ENCODE measurements at regions not wholly inside any gene's neighbourhood (a gene's known extent, or its start where the extent isn't known, plus 50 kb on each side); places are given as distances from the start of the nearest gene placed in this dataset.

DNA sequence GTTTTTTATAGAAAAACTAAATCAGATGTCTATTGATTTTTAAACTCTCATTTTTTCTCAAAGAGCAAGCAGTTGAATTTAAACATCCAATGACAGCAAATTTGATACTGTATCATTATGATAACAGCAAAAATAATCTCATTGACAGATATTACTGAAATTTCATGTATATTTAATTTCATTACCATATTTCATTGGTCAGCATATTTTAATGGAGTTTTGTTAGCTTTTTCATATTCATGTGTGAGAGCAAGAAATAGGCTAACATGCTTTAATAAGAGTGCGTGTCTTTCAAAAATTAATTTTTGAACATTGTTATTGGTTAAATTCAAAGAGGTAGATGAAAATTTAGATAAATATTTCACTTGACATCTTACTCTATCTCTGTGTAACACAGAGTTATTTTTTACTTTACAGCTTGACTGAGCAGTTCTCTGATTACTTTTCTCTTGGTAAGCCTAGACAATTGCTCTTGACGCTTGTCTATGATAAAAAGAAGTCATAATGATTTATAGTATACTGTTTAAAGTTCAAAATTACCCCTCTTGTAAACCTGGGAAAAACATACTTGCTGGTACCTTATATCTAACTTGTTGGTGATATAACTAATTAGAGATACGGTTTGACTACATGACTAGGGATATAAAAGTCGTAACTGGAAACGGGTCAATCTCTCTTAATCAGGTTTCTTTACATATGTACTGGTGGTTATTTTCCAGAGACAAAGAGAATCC lies 732.3 kb upstream of the NCAM2 start:
- DNase-seq (ENCODE audit: low read depth, low spot score) = no peak
- Histone ChIP-seq H3K9ac (ENCODE audit: insufficient read length, low read depth) (no peak overlapping the region), H3K27me3 (ENCODE audit: insufficient read depth, insufficient read length) (no peaks in the 10 kb centered on the region), H3K36me3 (ENCODE audit: insufficient read depth, insufficient read length, low read length) (no peaks in the 10 kb centered on the region), H3K4me3 (ENCODE audit: insufficient read length, low read depth) (no peak overlapping the region), H3K9me3 (ENCODE audit: insufficient read depth, low read length) (peaks cover 10% of the 10 kb centered on the region; the same call in 1 of the 2 replicates), H3K4me1 (ENCODE audit: insufficient read depth, insufficient read length) (no peaks in the 10 kb centered on the region)
- TF ChIP-seq YY1 (IDR thresholded peaks at IDR 0.05; ENCODE audit: insufficient read depth, insufficient read length) = no peak
- no peak for TF ChIP-seq ZNF274 (IDR thresholded peaks at IDR 0.05; ENCODE audit: low read depth, low read length)
- no peak for TF ChIP-seq SUZ12 (IDR thresholded peaks at IDR 0.05; ENCODE audit: extremely low read depth, insufficient read depth, insufficient read length)

DNA sequence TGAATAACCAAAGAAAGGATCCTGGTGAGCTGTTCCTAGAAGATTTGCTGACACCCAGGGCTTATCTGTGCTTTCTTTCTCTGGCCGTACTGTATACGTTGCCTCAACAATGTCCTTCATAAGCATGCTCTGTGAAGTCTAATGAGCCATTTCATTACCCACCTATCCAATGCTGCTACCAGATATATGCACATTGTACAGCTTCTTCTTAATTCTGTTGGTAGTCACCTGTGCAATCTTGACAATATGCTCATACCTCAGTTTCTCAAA lies 731.8 kb upstream of the NCAM2 start:
- Histone ChIP-seq H3K27me3 (ENCODE audit: insufficient read depth, insufficient read length) (no peaks in the 10 kb centered on the region), H3K9me3 (ENCODE audit: insufficient read depth, low read length) (peaks cover 14% of the 10 kb centered on the region), H3K36me3 (ENCODE audit: insufficient read depth, insufficient read length, low read length) (no peaks in the 10 kb centered on the region), H3K9ac (ENCODE audit: insufficient read length, low read depth) (no peak overlapping the region), H3K4me1 (ENCODE audit: insufficient read depth, insufficient read length) (no peaks in the 10 kb centered on the region), H3K4me3 (ENCODE audit: insufficient read length, low read depth) (no peak overlapping the region)
- DNase-seq (ENCODE audit: low read depth, low spot score) = no peak
- TF ChIP-seq SUZ12 (IDR thresholded peaks at IDR 0.05; ENCODE audit: extremely low read depth, insufficient read depth, insufficient read length) (no peak), YY1 (IDR thresholded peaks at IDR 0.05; ENCODE audit: insufficient read depth, insufficient read length) (no peak), ZNF274 (IDR thresholded peaks at IDR 0.05; ENCODE audit: low read depth, low read length) (no peak)

GRCh38 chr21:20270365-20271055 lies 727.7 kb upstream of the NCAM2 start:
- no peaks in the 10 kb centered on the region for H3K4me1 ChIP-seq (ENCODE audit: insufficient read depth, insufficient read length)
- no peak overlapping the region for H3K4me3 ChIP-seq (ENCODE audit: insufficient read length, low read depth)
- DNase-seq (ENCODE audit: low read depth, low spot score) = no peak
- H3K27me3 ChIP-seq (ENCODE audit: insufficient read depth, insufficient read length) = no peaks in the 10 kb centered on the region
- no peak overlapping the region for H3K9ac ChIP-seq (ENCODE audit: insufficient read length, low read depth)
- H3K36me3 ChIP-seq (ENCODE audit: insufficient read depth, insufficient read length, low read length) = no peaks in the 10 kb centered on the region
- TF ChIP-seq SUZ12 (IDR thresholded peaks at IDR 0.05; ENCODE audit: extremely low read depth, insufficient read depth, insufficient read length) (no peak), YY1 (IDR thresholded peaks at IDR 0.05; ENCODE audit: insufficient read depth, insufficient read length) (no peak), ZNF274 (IDR thresholded peaks at IDR 0.05; ENCODE audit: low read depth, low read length) (no peak)
- H3K9me3 ChIP-seq (ENCODE audit: insufficient read depth, low read length) = peaks cover 42% of the 10 kb centered on the region

DNA sequence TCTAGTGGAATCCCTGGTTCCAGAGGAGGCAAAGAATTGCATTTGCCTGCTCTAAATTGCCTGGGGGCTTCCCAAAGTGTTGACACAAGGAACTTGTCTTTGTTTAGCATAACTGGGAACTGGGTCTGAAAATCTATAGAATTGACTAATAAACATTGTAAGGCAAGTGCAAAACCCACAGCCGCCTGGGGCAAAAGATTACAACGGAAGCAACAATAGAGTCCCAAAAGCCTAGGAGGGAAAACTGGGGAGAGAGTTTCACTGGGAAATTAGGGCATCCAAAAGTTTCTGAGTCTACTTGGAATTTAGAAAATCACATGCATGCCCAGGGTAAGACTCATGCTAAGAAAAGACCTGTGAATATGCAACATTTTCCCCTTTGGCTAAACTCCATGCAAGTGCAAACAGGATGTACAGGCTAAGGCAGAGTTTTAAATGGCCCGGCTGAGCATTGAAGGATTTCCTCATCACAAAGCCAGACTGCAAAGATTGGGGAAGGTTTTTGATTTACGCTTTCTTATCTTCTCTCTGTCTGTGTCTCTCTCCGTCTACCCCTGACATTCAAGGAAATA lies 725.3 kb upstream of the NCAM2 start:
- peak; percentile 57 for DNase-seq (ENCODE audit: low read depth, low spot score)
- Histone ChIP-seq H3K27me3 (ENCODE audit: insufficient read depth, insufficient read length) (no peaks in the 10 kb centered on the region), H3K4me1 (ENCODE audit: insufficient read depth, insufficient read length) (no peaks in the 10 kb centered on the region), H3K36me3 (ENCODE audit: insufficient read depth, insufficient read length, low read length) (no peaks in the 10 kb centered on the region), H3K4me3 (ENCODE audit: insufficient read length, low read depth) (no peak overlapping the region), H3K9ac (ENCODE audit: insufficient read length, low read depth) (no peak overlapping the region), H3K9me3 (ENCODE audit: insufficient read depth, low read length) (peaks cover 42% of the 10 kb centered on the region)
- no peak for TF ChIP-seq SUZ12 (IDR thresholded peaks at IDR 0.05; ENCODE audit: extremely low read depth, insufficient read depth, insufficient read length)
- no peak for TF ChIP-seq ZNF274 (IDR thresholded peaks at IDR 0.05; ENCODE audit: low read depth, low read length)
- TF ChIP-seq YY1 (IDR thresholded peaks at IDR 0.05; ENCODE audit: insufficient read depth, insufficient read length) = no peak

GRCh38 chr21:20276377-20276776 lies 721.8 kb upstream of the NCAM2 start:
- H3K9me3 ChIP-seq (ENCODE audit: insufficient read depth, low read length) = peaks cover 34% of the 10 kb centered on the region
- no peak overlapping the region for H3K9ac ChIP-seq (ENCODE audit: insufficient read length, low read depth)
- no peak for TF ChIP-seq SUZ12 (IDR thresholded peaks at IDR 0.05; ENCODE audit: extremely low read depth, insufficient read depth, insufficient read length)
- no peak for TF ChIP-seq YY1 (IDR thresholded peaks at IDR 0.05; ENCODE audit: insufficient read depth, insufficient read length)
- no peak for TF ChIP-seq ZNF274 (IDR thresholded peaks at IDR 0.05; ENCODE audit: low read depth, low read length)
- H3K36me3 ChIP-seq (ENCODE audit: insufficient read depth, insufficient read length, low read length) = no peaks in the 10 kb centered on the region
- no peak overlapping the region for H3K4me3 ChIP-seq (ENCODE audit: insufficient read length, low read depth)
- peak; percentile 48 for DNase-seq (ENCODE audit: low read depth, low spot score)
- H3K4me1 ChIP-seq (ENCODE audit: insufficient read depth, insufficient read length) = no peaks in the 10 kb centered on the region
- no peaks in the 10 kb centered on the region for H3K27me3 ChIP-seq (ENCODE audit: insufficient read depth, insufficient read length)

GRCh38 chr21:20276954-20277353 lies 721.3 kb upstream of the NCAM2 start:
- Histone ChIP-seq H3K9ac (ENCODE audit: insufficient read length, low read depth) (no peak overlapping the region), H3K4me1 (ENCODE audit: insufficient read depth, insufficient read length) (no peaks in the 10 kb centered on the region), H3K9me3 (ENCODE audit: insufficient read depth, low read length) (peaks cover 28% of the 10 kb centered on the region), H3K4me3 (ENCODE audit: insufficient read length, low read depth) (no peak overlapping the region), H3K36me3 (ENCODE audit: insufficient read depth, insufficient read length, low read length) (no peaks in the 10 kb centered on the region), H3K27me3 (ENCODE audit: insufficient read depth, insufficient read length) (no peaks in the 10 kb centered on the region)
- peak; percentile 23 for DNase-seq (ENCODE audit: low read depth, low spot score)
- no peak for TF ChIP-seq ZNF274 (IDR thresholded peaks at IDR 0.05; ENCODE audit: low read depth, low read length)
- no peak for TF ChIP-seq SUZ12 (IDR thresholded peaks at IDR 0.05; ENCODE audit: extremely low read depth, insufficient read depth, insufficient read length)
- no peak for TF ChIP-seq YY1 (IDR thresholded peaks at IDR 0.05; ENCODE audit: insufficient read depth, insufficient read length)

GRCh38 chr21:20283836-20284235 lies 714.4 kb upstream of the NCAM2 start:
- Histone ChIP-seq H3K4me3 (ENCODE audit: insufficient read length, low read depth) (no peak overlapping the region), H3K27me3 (ENCODE audit: insufficient read depth, insufficient read length) (no peaks in the 10 kb centered on the region), H3K4me1 (ENCODE audit: insufficient read depth, insufficient read length) (no peaks in the 10 kb centered on the region), H3K9me3 (ENCODE audit: insufficient read depth, low read length) (peaks cover 6% of the 10 kb centered on the region; the same call in 1 of the 2 replicates), H3K9ac (ENCODE audit: insufficient read length, low read depth) (no peak overlapping the region), H3K36me3 (ENCODE audit: insufficient read depth, insufficient read length, low read length) (no peaks in the 10 kb centered on the region)
- DNase-seq (ENCODE audit: low read depth, low spot score) = no peak
- TF ChIP-seq YY1 (IDR thresholded peaks at IDR 0.05; ENCODE audit: insufficient read depth, insufficient read length) = no peak
- no peak for TF ChIP-seq ZNF274 (IDR thresholded peaks at IDR 0.05; ENCODE audit: low read depth, low read length)

Measured in NT2/D1 (cell line).